ENCODE measurements at regions not wholly inside any gene's neighbourhood (a gene's known extent, or its start where the extent isn't known, plus 50 kb on each side); places are given as distances from the start of the nearest gene placed in this dataset.

- TF ChIP-seq CTCF (IDR thresholded peaks at IDR 0.05) (no peak), POLR2A (IDR thresholded peaks at IDR 0.05) (no peak)
Observed at GRCh38 chr17:34161690-34162089, 93.4 kb upstream of the CCL2 start.
